PC-3 (cell line): ENCODE measurements at regions not wholly inside any gene's neighbourhood (a gene's known extent, or its start where the extent isn't known, plus 50 kb on each side); places are given as distances from the start of the nearest gene placed in this dataset.

Experiments used
- ATAC-seq: fragments of 200-7000 bp; cut with Tn5 transposase; 2 replicates; pipeline ENCODE4 v1.9.1; 2020; ENCODE audit warnings: mild to moderate bottlenecking, moderate library complexity
- BruUV-seq: library from RNA; stranded (reverse); fragments of 400-500 nt; replicated peaks from 2 replicates; lab custom pipeline; 2021; lab: Mats Ljungman, UMichigan
- CTCF ChIA-PET: fragments of 300-600 bp; sonication (Branson Sonifier 250); formaldehyde crosslinking; loops from one replicate; lab custom pipeline; 2022; ENCODE audit warnings: antibody characterized with exemption; lab: Charles Lee
- POLR2A ChIA-PET: fragments of 300-600 bp; sonication (Branson Sonifier 250); formaldehyde crosslinking; loops from one replicate; lab custom pipeline; 2022; ENCODE audit warnings: antibody characterized with exemption; ENCODE audit not compliant: unreplicated experiment; lab: Charles Lee
- DNase-seq: peaks from one replicate; pipeline ENCODE4 v3.0.0-alpha.2; 2015
- H2AFZ ChIP-seq: fragments of 300-600 bp; sonication (generic); 2 replicates; pipeline ENCODE4 v1.6.0; 2016; ENCODE audit warnings: antibody characterized with exemption, low read length
- H3F3A ChIP-seq: fragments of 300-600 bp; sonication (generic); one replicate; pipeline ENCODE4 v1.6.0; 2017; ENCODE audit warnings: antibody characterized with exemption, low read length, control low read depth, mild to moderate bottlenecking; ENCODE audit not compliant: unreplicated experiment
- H3K27ac ChIP-seq: fragments of 300-600 bp; sonication (generic); 2 replicates; pipeline ENCODE4 v1.5.1; 2016; ENCODE audit warnings: mild to moderate bottlenecking, low read length
- H3K27me3 ChIP-seq: fragments of 300-600 bp; sonication (generic); 2 replicates; pipeline ENCODE4 v1.6.1; 2016; ENCODE audit warnings: low read length, mixed read lengths
- H3K36me3 ChIP-seq: fragments of 300-600 bp; sonication (generic); 2 replicates; pipeline ENCODE4 v1.6.1; 2016; ENCODE audit warnings: low read depth, mixed run types, low read length, mixed read lengths
- H3K4me1 ChIP-seq: fragments of 300-600 bp; sonication (generic); 2 replicates; pipeline ENCODE4 v1.5.1; 2016; ENCODE audit warnings: low read length; ENCODE audit not compliant: insufficient read depth
- H3K4me2 ChIP-seq: fragments of 300-600 bp; sonication (generic); 2 replicates; pipeline ENCODE4 v1.6.0; 2016; ENCODE audit warnings: low read length
- H3K4me3 ChIP-seq: fragments of 300-600 bp; sonication (generic); 2 replicates; pipeline ENCODE4 v1.5.1; 2016; ENCODE audit warnings: mild to moderate bottlenecking, low read length, mixed read lengths
- H3K79me2 ChIP-seq: fragments of 300-600 bp; sonication (generic); 2 replicates; pipeline ENCODE4 v1.6.1; 2017; ENCODE audit warnings: low read length, mixed read lengths
- H3K9ac ChIP-seq: fragments of 300-600 bp; sonication (generic); 2 replicates; pipeline ENCODE4 v1.6.0; 2016; ENCODE audit warnings: mild to moderate bottlenecking, low read length
- H3K9me2 ChIP-seq: fragments of 300-600 bp; sonication (generic); replicated peaks from 2 replicates; pipeline ENCODE4 v1.6.1; 2016; ENCODE audit warnings: mixed run types, low read length, mixed read lengths
- H3K9me3 ChIP-seq: fragments of 300-600 bp; sonication (generic); 2 replicates; pipeline ENCODE4 v1.6.1; 2016; ENCODE audit warnings: low read length, mixed read lengths
- H4K20me1 ChIP-seq: fragments of 300-600 bp; sonication (generic); 2 replicates; pipeline ENCODE4 v1.6.1; 2016; ENCODE audit warnings: low read length, mixed read lengths
- CTCF ChIP-seq: fragments of 300-600 bp; sonication (generic); conservative IDR thresholded peaks from 2 replicates; pipeline ENCODE4 v1.5.1; 2017; ENCODE audit warnings: antibody characterized with exemption, low read depth, mild to moderate bottlenecking, low read length
- EZH2 ChIP-seq: fragments of 300-600 bp; sonication (generic); IDR thresholded peaks from one replicate; pipeline ENCODE4 v1.6.1; 2017; ENCODE audit warnings: antibody characterized with exemption, mild to moderate bottlenecking, low read length; ENCODE audit not compliant: unreplicated experiment
- EZH2phosphoT487 ChIP-seq: fragments of 300-600 bp; sonication (generic); IDR thresholded peaks from 2 replicates; pipeline ENCODE4 v1.6.1; 2018; ENCODE audit warnings: mild to moderate bottlenecking, antibody characterized with exemption, low read length, borderline replicate concordance
- intact Hi-C: fragments of 100-400 bp; cut with micrococcal nuclease; formaldehyde crosslinking; loops from 2 replicates; pipeline ENCODE4 v1.9.0; 2023

- H3K27me3 ChIP-seq = no peaks in the 10 kb centered on the region
- H3F3A ChIP-seq = peaks cover 12% of the 10 kb centered on the region
- H3K4me2 ChIP-seq = no peak overlapping the region
- no peak overlapping the region for H3K27ac ChIP-seq
- peaks cover 14% of the 10 kb centered on the region for H3K4me1 ChIP-seq
- ATAC-seq (no peak), DNase-seq (no peak)
- CTCF ChIA-PET = no interaction called here
- intact Hi-C loops = loop anchor here (10.0 kb wide), 1 partner anchor 105 kb away; no protein-coding TSS in a partner anchor
- no peak overlapping the region for H3K9ac ChIP-seq
- no TSS peak for BruUV-seq
- no peaks in the 10 kb centered on the region for H3K79me2 ChIP-seq
- no peak overlapping the region for H3K4me3 ChIP-seq
- H4K20me1 ChIP-seq = no peaks in the 10 kb centered on the region
- TF ChIP-seq CTCF (no peak), EZH2 (no peak), EZH2phosphoT487 (no peak)
- H2AFZ ChIP-seq = no peak overlapping the region
- POLR2A ChIA-PET = no interaction called here
- peaks cover 5% of the 10 kb centered on the region; the same call in 1 of the 2 replicates for H3K9me3 ChIP-seq
- H3K9me2 ChIP-seq = no peaks in the 10 kb centered on the region
- H3K36me3 ChIP-seq = no peaks in the 10 kb centered on the region
Measured at GRCh38 chr18:73099759-73100158, 232.0 kb upstream of the NETO1 start.

GRCh38 chr18:73093687-73094250 is 226.0 kb upstream of the NETO1 start:
- CTCF ChIA-PET = no interaction called here
- intact Hi-C loops = no loop called here
- Histone ChIP-seq H3K4me2 (peak overlapping the region; percentile 7; the same call in 1 of the 2 replicates), H3K4me1 (peaks cover 20% of the 10 kb centered on the region), H4K20me1 (no peaks in the 10 kb centered on the region), H3K9me3 (peaks cover 5% of the 10 kb centered on the region; the same call in 1 of the 2 replicates), H3K4me3 (no peak overlapping the region), H3K9me2 (no peaks in the 10 kb centered on the region), H3F3A (no peaks in the 10 kb centered on the region), H3K27ac (peak overlapping the region; percentile 14; the same call in 1 of the 2 replicates), H3K36me3 (no peaks in the 10 kb centered on the region), H3K27me3 (no peaks in the 10 kb centered on the region), H2AFZ (no peak overlapping the region), H3K9ac (no peak overlapping the region), H3K79me2 (no peaks in the 10 kb centered on the region)
- TF ChIP-seq EZH2 = no peak
- TF ChIP-seq EZH2phosphoT487 = no peak
- TF ChIP-seq CTCF = no peak
- POLR2A ChIA-PET = no interaction called here
- peak; percentile 85 for DNase-seq
- ATAC-seq = peak; percentile 88
- BruUV-seq = no TSS peak

- no peak overlapping the region for H3K9ac ChIP-seq
- H3K9me3 ChIP-seq = no peaks in the 10 kb centered on the region
- H3K4me2 ChIP-seq = no peak overlapping the region
- BruUV-seq = no TSS peak
- DNase-seq (no peak), ATAC-seq (no peak)
- H3K27me3 ChIP-seq = no peaks in the 10 kb centered on the region
- ChIA-PET CTCF (interaction anchor here (0.7 kb wide), 1 partner anchor 190 kb away, joined by 5 read pairs; no protein-coding TSS in a partner anchor), POLR2A (no interaction called here)
- TF ChIP-seq EZH2 = no peak
- no peak for TF ChIP-seq CTCF
- no peak for TF ChIP-seq EZH2phosphoT487
- intact Hi-C loops = no loop called here
- H3F3A ChIP-seq = no peaks in the 10 kb centered on the region
- no peak overlapping the region for H3K27ac ChIP-seq
- H2AFZ ChIP-seq = no peak overlapping the region
- no peaks in the 10 kb centered on the region for H4K20me1 ChIP-seq
- H3K9me2 ChIP-seq = no peaks in the 10 kb centered on the region
- peaks cover 12% of the 10 kb centered on the region for H3K4me1 ChIP-seq
- no peaks in the 10 kb centered on the region for H3K36me3 ChIP-seq
- no peaks in the 10 kb centered on the region for H3K79me2 ChIP-seq
- H3K4me3 ChIP-seq = no peak overlapping the region
Measured at GRCh38 chr18:73088445-73088844, 220.7 kb upstream of the NETO1 start.
